GM12892 (cell line): ENCODE measurements at regions not wholly inside any gene's neighbourhood (a gene's known extent, or its start where the extent isn't known, plus 50 kb on each side); places are given as distances from the start of the nearest gene placed in this dataset.

Experiments used
- POLR2A ChIP-seq: IDR thresholded peaks from 2 replicates; pipeline ENCODE4 v1.6.1; 2011; ENCODE audit warnings: low read depth, low read length, control low read depth
- POLR2AphosphoS5 ChIP-seq: IDR thresholded peaks from 2 replicates; pipeline ENCODE4 v1.6.1; 2011; ENCODE audit warnings: low read depth, low read length, control low read depth

- no peak for TF ChIP-seq POLR2AphosphoS5
- TF ChIP-seq POLR2A, result no peak
Observed at GRCh38 chrX:68998716-68999115, 166.5 kb downstream of the PJA1 start.
